Naive thymus-derived CD4-positive, alpha-beta T cell (primary cell): ENCODE measurements at regions not wholly inside any gene's neighbourhood (a gene's known extent, or its start where the extent isn't known, plus 50 kb on each side); places are given as distances from the start of the nearest gene placed in this dataset.
A peak's percentile ranks its signal among the peaks of the same experiment; 100 is the strongest.
"Not testable (repeated sequence)": the region's sequence is repeated elsewhere in the genome, so short reads cannot be mapped to it uniquely, and the experiment has no call there.

Experiments used
- ATAC-seq: fragments of 150-1000 bp; cut with Tn5 transposase; 2 replicates; pipeline ENCODE4 v1.10.0; 2021; ENCODE audit warnings: mild to moderate bottlenecking, moderate library complexity
- CTCF ChIA-PET: fragments of 350-600 bp; sonication (Branson Sonifier 250); formaldehyde crosslinking; loops from one replicate; lab custom pipeline; 2021; ENCODE audit warnings: antibody characterized with exemption; lab: Charles Lee
- POLR2A ChIA-PET: fragments of 350-600 bp; sonication (Branson Sonifier 250); formaldehyde crosslinking; loops from one replicate; lab custom pipeline; 2021; ENCODE audit warnings: antibody characterized with exemption, inconsistent platforms; lab: Charles Lee
- DNase-seq, 9 donors: peaks; one replicate each; pipeline versions ENCODE4 v3.0.0 to v3.0.0-alpha.2; 2020 to 2022; ENCODE audit warnings: mixed read lengths in 1 of 9
- H3K27ac ChIP-seq: one replicate; pipeline ENCODE4 v1.7.0; 2013; ENCODE audit warnings: mild to moderate bottlenecking, low read depth, low read length, moderate library complexity
- H3K27me3 ChIP-seq, 2 donors: one replicate each; pipeline ENCODE4 v1.7.0; 2013; ENCODE audit warnings: low read length in 2 of 2, mild to moderate bottlenecking in 2 of 2, moderate library complexity in 2 of 2; ENCODE audit not compliant: control insufficient read depth in 2 of 2, insufficient read depth in 2 of 2
- H3K36me3 ChIP-seq, 3 experiments: 1 replicate in 2 of 3; 2 replicates in 1 of 3; pipeline ENCODE4 v1.7.0; 2013; ENCODE audit warnings: low read length in 3 of 3, mild to moderate bottlenecking in 3 of 3, moderate library complexity in 1 of 3; ENCODE audit not compliant: insufficient read depth in 3 of 3, control insufficient read depth in 2 of 3
- H3K4me1 ChIP-seq, 2 donors: one replicate each; pipeline ENCODE4 v1.7.0; 2013; ENCODE audit warnings: low read length in 2 of 2, mild to moderate bottlenecking in 2 of 2, moderate library complexity in 1 of 2; ENCODE audit not compliant: control insufficient read depth in 2 of 2, insufficient read depth in 2 of 2
- H3K4me3 ChIP-seq: 2 replicates; pipeline ENCODE4 v1.7.0; 2013; ENCODE audit warnings: mild to moderate bottlenecking, low read length
- H3K9me3 ChIP-seq, 3 experiments: 1 replicate in 2 of 3; 2 replicates in 1 of 3; pipeline ENCODE4 v1.7.0; 2013; ENCODE audit warnings: low read length in 3 of 3; ENCODE audit not compliant: control insufficient read depth in 2 of 3
- H3K27ac Mint-ChIP-seq, 9 donors: one replicate each; pipeline ENCODE4 v1.8.0; 2020 to 2022; ENCODE audit warnings: mixed read lengths in 9 of 9, mild to moderate bottlenecking in 8 of 9, moderate library complexity in 5 of 9, inconsistent platforms in 2 of 9
- H3K27me3 Mint-ChIP-seq, 5 donors: one replicate each; pipeline ENCODE4 v1.8.0; 2021 to 2022; ENCODE audit warnings: mixed read lengths in 5 of 5, mild to moderate bottlenecking in 1 of 5
- H3K36me3 Mint-ChIP-seq, 5 donors: one replicate each; pipeline ENCODE4 v1.8.0; 2020 to 2022; ENCODE audit warnings: mixed read lengths in 5 of 5, mild to moderate bottlenecking in 3 of 5, inconsistent platforms in 1 of 5
- H3K4me1 Mint-ChIP-seq, 7 donors: one replicate each; pipeline ENCODE4 v1.8.0; 2020 to 2022; ENCODE audit warnings: mixed read lengths in 7 of 7, mild to moderate bottlenecking in 3 of 7, inconsistent platforms in 1 of 7
- H3K4me3 Mint-ChIP-seq, 10 donors: one replicate each; pipeline ENCODE4 v1.8.0; 2020 to 2022; ENCODE audit warnings: mild to moderate bottlenecking in 10 of 10, mixed read lengths in 10 of 10, moderate library complexity in 6 of 10, inconsistent platforms in 2 of 10
- H3K9me3 Mint-ChIP-seq, 11 donors: one replicate each; pipeline ENCODE4 v1.8.0; 2020 to 2022; ENCODE audit warnings: mixed read lengths in 11 of 11, mild to moderate bottlenecking in 4 of 11, inconsistent platforms in 1 of 11, moderate library complexity in 1 of 11
- intact Hi-C, 2 donors: fragments of 100-400 bp; cut with micrococcal nuclease; formaldehyde crosslinking; loops; one replicate each; pipeline ENCODE4 v1.15.1; 2023

DNA sequence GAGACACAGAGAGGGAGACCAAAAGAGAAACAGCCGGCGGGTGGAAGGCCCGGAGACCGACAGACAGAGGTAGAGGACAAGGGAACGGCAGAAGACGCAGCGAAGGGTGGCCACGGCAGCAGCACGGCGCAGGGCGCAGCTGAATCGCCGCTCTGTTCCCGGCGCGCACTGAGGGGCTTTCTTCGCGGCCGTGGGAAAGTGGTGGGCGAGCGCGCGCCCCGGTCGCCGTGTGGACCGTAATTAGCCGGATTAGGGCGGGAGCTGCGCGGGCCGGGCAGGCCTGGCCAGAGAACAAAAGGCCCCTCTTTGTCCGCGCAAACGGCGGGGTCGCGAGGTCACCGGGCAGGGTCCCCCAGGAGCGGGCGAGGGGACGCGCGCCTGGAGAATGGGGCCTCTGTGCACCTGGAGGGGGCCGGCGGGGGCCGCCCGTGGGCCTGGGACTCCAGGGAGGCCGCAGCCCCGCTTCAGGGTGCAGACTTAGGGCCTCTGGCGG lies 158.3 kb downstream of the ZFP36L2 start:
- no peak for ATAC-seq
- no peaks in the 10 kb centered on the region for H3K4me1 ChIP-seq
- H3K9me3 Mint-ChIP-seq = peaks cover 0 to 4% (median 0%) of the 10 kb centered on the region in 11 donors
- ChIA-PET POLR2A (no interaction called here), CTCF (interaction anchor here (0.6 kb wide), 1 partner anchor 546 kb away, joined by 3 read pairs; no protein-coding TSS in a partner anchor)
- H3K9me3 ChIP-seq = no peaks in the 10 kb centered on the region
- H3K36me3 Mint-ChIP-seq = peaks cover 0 to 7% (median 3%) of the 10 kb centered on the region in 5 donors
- no peak overlapping the region for H3K27ac Mint-ChIP-seq
- H3K36me3 ChIP-seq = no peaks in the 10 kb centered on the region
- no peak overlapping the region for H3K4me3 Mint-ChIP-seq
- H3K4me1 Mint-ChIP-seq = peaks cover 0 to 8% (median 5%) of the 10 kb centered on the region in 7 donors
- H3K27me3 Mint-ChIP-seq = no peaks in the 10 kb centered on the region
- H3K4me3 ChIP-seq = no peak overlapping the region
- no peaks in the 10 kb centered on the region for H3K27me3 ChIP-seq
- intact Hi-C loops = no loop called here
- no peak overlapping the region for H3K27ac ChIP-seq
- DNase-seq = no peak

- Mint-ChIP-seq H3K4me1 (peaks cover 0 to 8% (median 5%) of the 10 kb centered on the region in 7 donors), H3K27me3 (no peaks in the 10 kb centered on the region), H3K4me3 (no peak overlapping the region), H3K9me3 (peaks cover 0 to 4% (median 0%) of the 10 kb centered on the region in 11 donors), H3K27ac (peak overlapping the region in 1 of 9 donors; percentile 28), H3K36me3 (peaks cover 0 to 7% (median 3%) of the 10 kb centered on the region in 5 donors)
- no peaks in the 10 kb centered on the region for H3K9me3 ChIP-seq
- H3K27ac ChIP-seq = no peak overlapping the region
- no peaks in the 10 kb centered on the region for H3K36me3 ChIP-seq
- POLR2A ChIA-PET = no interaction called here
- H3K4me3 ChIP-seq = no peak overlapping the region
- ATAC-seq (no peak), DNase-seq (no peak)
- H3K27me3 ChIP-seq = no peaks in the 10 kb centered on the region
- no peaks in the 10 kb centered on the region for H3K4me1 ChIP-seq
- CTCF ChIA-PET = no interaction called here
- intact Hi-C loops = no loop called here
Measured at GRCh38 chr2:43067254-43068040, 159.0 kb downstream of the ZFP36L2 start.

DNA sequence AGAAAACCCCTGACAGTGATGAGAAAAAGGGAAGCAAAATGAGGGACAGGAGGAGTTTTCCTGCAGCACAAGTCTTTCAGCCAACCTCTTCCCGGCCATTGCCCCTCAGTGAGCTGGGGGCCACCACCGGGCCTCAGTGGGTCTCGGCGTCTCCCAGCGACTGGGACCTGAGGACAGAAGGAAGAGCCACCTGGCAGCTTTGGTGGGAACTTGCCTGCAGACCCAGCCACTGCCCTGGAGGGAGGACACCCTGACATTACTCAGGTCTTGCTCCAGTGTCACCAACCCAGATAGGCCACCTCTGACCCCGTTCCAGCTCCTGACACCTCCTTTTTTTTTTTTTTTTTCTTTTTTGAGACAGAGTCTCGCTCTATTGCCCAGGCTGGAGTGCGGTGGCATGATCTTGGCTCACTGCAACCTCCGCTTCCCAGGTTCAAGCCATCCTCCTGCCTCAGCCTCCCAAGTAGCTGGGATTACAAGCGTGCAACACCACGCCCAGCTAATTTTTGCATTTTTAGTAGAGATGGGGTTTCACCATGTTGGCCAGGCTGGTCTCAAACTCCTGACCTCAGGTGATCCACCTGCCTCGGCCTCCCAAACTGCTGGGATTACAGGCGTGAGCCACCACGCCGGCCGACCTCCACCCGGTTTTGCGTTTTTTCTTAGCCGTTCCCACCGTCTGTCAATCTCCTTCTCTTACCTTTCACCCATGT lies 159.7 kb downstream of the ZFP36L2 start:
- ATAC-seq, POLR2A ChIA-PET, H3K4me3 Mint-ChIP-seq, DNase-seq, H3K27me3 Mint-ChIP-seq, H3K4me3 ChIP-seq, H3K36me3 Mint-ChIP-seq, intact Hi-C loops, H3K27me3 ChIP-seq, H3K9me3 ChIP-seq, H3K36me3 ChIP-seq, H3K9me3 Mint-ChIP-seq, CTCF ChIA-PET, H3K27ac ChIP-seq, H3K4me1 ChIP-seq: not testable (repeated sequence)
- Mint-ChIP-seq H3K4me1 (peaks cover 0 to 12% (median 10%) of the 10 kb centered on the region in 7 donors), H3K27ac (peak overlapping the region in 1 of 9 donors; percentile 28)

DNA sequence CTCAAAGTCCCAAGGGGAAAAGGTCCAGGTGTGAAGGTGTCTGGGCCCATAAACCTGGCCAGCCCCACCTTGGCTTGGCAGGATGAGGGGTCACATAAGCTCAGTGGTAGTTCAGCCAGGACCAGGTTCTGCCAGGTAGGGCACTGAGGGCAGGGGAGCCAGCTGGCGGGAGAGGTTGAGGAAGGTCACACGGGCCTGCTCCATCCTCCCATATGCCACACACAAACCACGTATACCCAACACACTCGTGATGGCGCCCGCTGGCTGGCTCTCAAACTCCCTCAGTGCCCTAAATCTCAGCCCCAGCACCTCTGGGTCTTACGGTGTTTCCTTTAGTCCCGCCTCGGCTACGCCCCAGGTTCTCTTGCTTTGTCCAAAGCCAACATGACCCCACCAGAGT lies 160.5 kb downstream of the ZFP36L2 start:
- no peaks in the 10 kb centered on the region for H3K27me3 ChIP-seq

GRCh38 chr2:43065036-43065435 lies 161.4 kb downstream of the ZFP36L2 start:
- CTCF ChIA-PET = no interaction called here
- Histone ChIP-seq H3K27me3 (no peaks in the 10 kb centered on the region), H3K4me3 (no peak overlapping the region), H3K4me1 (peaks cover 8% of the 10 kb centered on the region in 2 donors), H3K36me3 (no peaks in the 10 kb centered on the region), H3K27ac (no peak overlapping the region), H3K9me3 (no peaks in the 10 kb centered on the region)
- no peak for DNase-seq
- H3K27me3 Mint-ChIP-seq = no peaks in the 10 kb centered on the region
- peaks cover 0 to 13% (median 6%) of the 10 kb centered on the region in 5 donors for H3K36me3 Mint-ChIP-seq
- ATAC-seq = no peak
- H3K4me3 Mint-ChIP-seq = no peak overlapping the region
- H3K9me3 Mint-ChIP-seq = peaks cover 0 to 5% (median 0%) of the 10 kb centered on the region in 11 donors
- intact Hi-C loops = no loop called here
- H3K27ac Mint-ChIP-seq = no peak overlapping the region
- peaks cover 7 to 29% (median 22%) of the 10 kb centered on the region in 7 donors for H3K4me1 Mint-ChIP-seq
- POLR2A ChIA-PET = no interaction called here

More for the DNA sequence above, 160.5 kb downstream of the ZFP36L2 start:
- Mint-ChIP-seq H3K27ac (no peak overlapping the region), H3K27me3 (no peaks in the 10 kb centered on the region), H3K9me3 (peaks cover 0 to 5% (median 0%) of the 10 kb centered on the region in 11 donors), H3K4me3 (no peak overlapping the region), H3K36me3 (peaks cover 0 to 10% (median 6%) of the 10 kb centered on the region in 5 donors), H3K4me1 (peaks cover 0 to 21% (median 15%) of the 10 kb centered on the region in 7 donors)
- intact Hi-C loops = no loop called here
- Histone ChIP-seq H3K4me1 (no peaks in the 10 kb centered on the region), H3K36me3 (no peaks in the 10 kb centered on the region), H3K9me3 (no peaks in the 10 kb centered on the region), H3K4me3 (no peak overlapping the region), H3K27ac (no peak overlapping the region)
- DNase-seq (no peak), ATAC-seq (no peak)
- POLR2A ChIA-PET = no interaction called here
- CTCF ChIA-PET = no interaction called here

DNA sequence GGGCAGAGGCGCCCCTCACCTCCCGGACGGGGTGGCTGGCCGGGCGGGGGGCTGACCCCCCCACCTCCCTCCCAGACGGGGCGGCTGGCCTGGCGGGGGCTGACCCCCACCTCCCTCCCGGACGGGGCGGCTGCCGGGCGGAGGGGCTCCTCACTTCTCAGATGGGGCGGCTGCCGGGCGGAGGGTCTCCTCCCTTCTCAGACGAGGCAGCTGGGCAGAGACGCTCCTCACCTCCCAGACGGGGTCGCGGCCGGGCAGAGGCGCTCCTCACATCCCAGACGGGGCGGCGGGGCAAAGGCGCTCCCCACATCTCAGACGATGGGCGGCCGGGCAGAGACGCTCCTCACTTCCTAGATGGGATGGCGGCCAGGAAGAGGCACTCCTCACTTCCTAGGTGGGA lies 163.3 kb downstream of the ZFP36L2 start:
- intact Hi-C loops, ATAC-seq, H3K9me3 Mint-ChIP-seq, DNase-seq, H3K27me3 Mint-ChIP-seq, H3K9me3 ChIP-seq, H3K27ac ChIP-seq, CTCF ChIA-PET, H3K36me3 ChIP-seq, POLR2A ChIA-PET, H3K4me3 ChIP-seq, H3K4me3 Mint-ChIP-seq, H3K27me3 ChIP-seq, H3K27ac Mint-ChIP-seq: not testable (repeated sequence)
- peaks cover 23 to 48% (median 41%) of the 10 kb centered on the region in 7 donors for H3K4me1 Mint-ChIP-seq
- H3K4me1 ChIP-seq = peaks cover 26 to 27% of the 10 kb centered on the region in 2 donors
- H3K36me3 Mint-ChIP-seq = peaks cover 0 to 13% (median 6%) of the 10 kb centered on the region in 5 donors
